Parathyroid adenoma (tissue), 2 donors: ENCODE measurements at regions not wholly inside any gene's neighbourhood (a gene's known extent, or its start where the extent isn't known, plus 50 kb on each side); places are given as distances from the start of the nearest gene placed in this dataset.

Source experiments
- H2AFZ ChIP-seq: fragments of 300-600 bp; sonication (generic); one replicate; pipeline ENCODE4 v1.7.0; 2017; ENCODE audit warnings: antibody characterized with exemption, mild to moderate bottlenecking
- H3K27ac ChIP-seq: fragments of 300-600 bp; sonication (generic); one replicate; pipeline ENCODE4 v1.7.0; 2017
- H3K27me3 ChIP-seq: fragments of 300-600 bp; sonication (generic); one replicate; pipeline ENCODE4 v1.7.0; 2017; ENCODE audit warnings: low read length; ENCODE audit not compliant: control insufficient read depth, insufficient read depth
- H3K36me3 ChIP-seq: fragments of 300-600 bp; sonication (generic); one replicate; pipeline ENCODE4 v1.7.0; 2017; ENCODE audit warnings: low read length; ENCODE audit not compliant: control insufficient read depth, insufficient read depth
- H3K4me1 ChIP-seq: fragments of 300-600 bp; sonication (generic); one replicate; pipeline ENCODE4 v1.7.0; 2017; ENCODE audit warnings: control low read depth
- H3K4me2 ChIP-seq: fragments of 300-600 bp; sonication (generic); one replicate; pipeline ENCODE4 v1.7.0; 2017; ENCODE audit warnings: low read length
- H3K4me3 ChIP-seq: fragments of 300-600 bp; sonication (generic); one replicate; pipeline ENCODE4 v1.7.0; 2017; ENCODE audit warnings: low read depth, low read length
- H3K79me2 ChIP-seq: fragments of 300-600 bp; sonication (generic); one replicate; pipeline ENCODE4 v1.7.0; 2017; ENCODE audit warnings: control low read depth
- H3K9ac ChIP-seq: fragments of 300-600 bp; sonication (generic); one replicate; pipeline ENCODE4 v1.7.0; 2017; ENCODE audit warnings: mild to moderate bottlenecking
- H3K9me3 ChIP-seq: fragments of 300-600 bp; sonication (generic); one replicate; pipeline ENCODE4 v1.7.0; 2017; ENCODE audit warnings: low read length; ENCODE audit not compliant: control insufficient read depth
- CTCF ChIP-seq: fragments of 300-600 bp; sonication (generic); IDR thresholded peaks from one replicate; pipeline ENCODE4 v1.7.0; 2017; ENCODE audit warnings: antibody characterized with exemption, mild to moderate bottlenecking
- donor health status: primary hyperparathyroidism.

GRCh38 chr17:77565166-77565565 lies 393.3 kb upstream of the TNRC6C start:
- Histone ChIP-seq H3K79me2 (no peaks in the 10 kb centered on the region), H3K27me3 (no peaks in the 10 kb centered on the region), H3K4me2 (no peak overlapping the region), H2AFZ (no peak overlapping the region), H3K4me1 (no peaks in the 10 kb centered on the region), H3K4me3 (no peak overlapping the region), H3K9me3 (no peaks in the 10 kb centered on the region), H3K36me3 (no peaks in the 10 kb centered on the region), H3K27ac (no peak overlapping the region), H3K9ac (no peak overlapping the region)
- no peak for TF ChIP-seq CTCF

GRCh38 chr17:77566151-77566550 lies 392.4 kb upstream of the TNRC6C start:
- no peak for TF ChIP-seq CTCF
- no peak overlapping the region for H3K27ac ChIP-seq
- H3K4me1 ChIP-seq = no peaks in the 10 kb centered on the region
- H3K4me2 ChIP-seq = no peak overlapping the region
- H3K4me3 ChIP-seq = no peak overlapping the region
- no peaks in the 10 kb centered on the region for H3K27me3 ChIP-seq
- no peaks in the 10 kb centered on the region for H3K79me2 ChIP-seq
- no peaks in the 10 kb centered on the region for H3K36me3 ChIP-seq
- H3K9ac ChIP-seq = no peak overlapping the region
- no peak overlapping the region for H2AFZ ChIP-seq
- H3K9me3 ChIP-seq = no peaks in the 10 kb centered on the region

- H3K36me3 ChIP-seq = no peaks in the 10 kb centered on the region
- H3K27ac ChIP-seq = no peak overlapping the region
- H3K4me2 ChIP-seq = no peak overlapping the region
- no peak for TF ChIP-seq CTCF
- no peaks in the 10 kb centered on the region for H3K79me2 ChIP-seq
- no peak overlapping the region for H3K4me3 ChIP-seq
- H2AFZ ChIP-seq = no peak overlapping the region
- H3K9me3 ChIP-seq = no peaks in the 10 kb centered on the region
- no peaks in the 10 kb centered on the region for H3K27me3 ChIP-seq
- H3K9ac ChIP-seq = no peak overlapping the region
- H3K4me1 ChIP-seq = no peaks in the 10 kb centered on the region
Observed at GRCh38 chr17:77566566-77567138, 391.9 kb upstream of the TNRC6C start.

GRCh38 chr17:77568540-77568939 lies 390.0 kb upstream of the TNRC6C start:
- TF ChIP-seq CTCF = no peak
- Histone ChIP-seq H3K27me3 (no peaks in the 10 kb centered on the region), H3K36me3 (no peaks in the 10 kb centered on the region)

GRCh38 chr17:77569846-77570564 lies 388.5 kb upstream of the TNRC6C start:
- Histone ChIP-seq H3K79me2 (no peaks in the 10 kb centered on the region), H3K27me3 (no peaks in the 10 kb centered on the region), H3K4me2 (no peak overlapping the region), H3K27ac (no peak overlapping the region), H3K9me3 (no peaks in the 10 kb centered on the region), H2AFZ (no peak overlapping the region), H3K36me3 (no peaks in the 10 kb centered on the region), H3K9ac (no peak overlapping the region), H3K4me3 (no peak overlapping the region), H3K4me1 (no peaks in the 10 kb centered on the region)
- TF ChIP-seq CTCF = no peak

More at GRCh38 chr17:77568540-77568939, 390.0 kb upstream of the TNRC6C start:
- Histone ChIP-seq H3K9me3 (no peaks in the 10 kb centered on the region), H3K4me1 (no peaks in the 10 kb centered on the region), H3K4me2 (no peak overlapping the region), H3K27ac (no peak overlapping the region), H3K9ac (no peak overlapping the region), H3K4me3 (no peak overlapping the region), H2AFZ (no peak overlapping the region), H3K79me2 (no peaks in the 10 kb centered on the region)
